Fibroblast of villous mesenchyme (primary cell): ENCODE measurements at regions not wholly inside any gene's neighbourhood (a gene's known extent, or its start where the extent isn't known, plus 50 kb on each side); places are given as distances from the start of the nearest gene placed in this dataset.
"Not testable (repeated sequence)": the region's sequence is repeated elsewhere in the genome, so short reads cannot be mapped to it uniquely, and the experiment has no call there.

ENCODE experiments used
- DNase-seq: peaks from one replicate; pipeline ENCODE4 v3.0.0-alpha.2; 2010; ENCODE audit warnings: low read depth
- H3K4me3 ChIP-seq: 2 replicates; pipeline ENCODE4 v1.5.1; 2011; ENCODE audit warnings: low read depth, mild to moderate bottlenecking, low read length
- TF ChIP-seq, protein P1 (sequence below): IDR thresholded peaks from 2 replicates; pipeline ENCODE4 v1.5.1; 2012; ENCODE audit warnings: low read depth, mild to moderate bottlenecking, low read length; ENCODE audit not compliant: insufficient read depth

DNA sequence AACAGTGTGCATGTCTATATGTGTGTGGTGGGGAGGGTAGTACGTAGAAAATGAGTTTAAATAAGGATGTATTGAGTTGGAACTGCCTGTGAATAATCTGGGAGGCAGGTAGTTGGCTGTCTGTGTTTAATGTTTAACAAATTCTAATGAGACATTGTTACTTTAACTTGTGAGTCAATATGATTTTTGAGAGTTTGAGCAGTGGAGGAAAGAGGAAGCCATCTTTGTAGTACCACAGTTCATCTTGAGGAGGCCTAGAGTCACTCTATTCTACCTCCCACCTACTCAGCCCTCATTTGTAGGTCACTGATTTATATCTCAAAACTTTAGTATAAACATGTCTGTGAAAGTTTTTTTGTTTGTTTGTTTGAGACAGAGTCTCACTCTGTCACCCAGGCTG, 129.9 kb upstream of the ITGB1 start:
- no peak overlapping the region for H3K4me3 ChIP-seq
- no peak for DNase-seq
- TF ChIP-seq, protein P1, sequence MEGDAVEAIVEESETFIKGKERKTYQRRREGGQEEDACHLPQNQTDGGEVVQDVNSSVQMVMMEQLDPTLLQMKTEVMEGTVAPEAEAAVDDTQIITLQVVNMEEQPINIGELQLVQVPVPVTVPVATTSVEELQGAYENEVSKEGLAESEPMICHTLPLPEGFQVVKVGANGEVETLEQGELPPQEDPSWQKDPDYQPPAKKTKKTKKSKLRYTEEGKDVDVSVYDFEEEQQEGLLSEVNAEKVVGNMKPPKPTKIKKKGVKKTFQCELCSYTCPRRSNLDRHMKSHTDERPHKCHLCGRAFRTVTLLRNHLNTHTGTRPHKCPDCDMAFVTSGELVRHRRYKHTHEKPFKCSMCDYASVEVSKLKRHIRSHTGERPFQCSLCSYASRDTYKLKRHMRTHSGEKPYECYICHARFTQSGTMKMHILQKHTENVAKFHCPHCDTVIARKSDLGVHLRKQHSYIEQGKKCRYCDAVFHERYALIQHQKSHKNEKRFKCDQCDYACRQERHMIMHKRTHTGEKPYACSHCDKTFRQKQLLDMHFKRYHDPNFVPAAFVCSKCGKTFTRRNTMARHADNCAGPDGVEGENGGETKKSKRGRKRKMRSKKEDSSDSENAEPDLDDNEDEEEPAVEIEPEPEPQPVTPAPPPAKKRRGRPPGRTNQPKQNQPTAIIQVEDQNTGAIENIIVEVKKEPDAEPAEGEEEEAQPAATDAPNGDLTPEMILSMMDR, result no peak

DNA sequence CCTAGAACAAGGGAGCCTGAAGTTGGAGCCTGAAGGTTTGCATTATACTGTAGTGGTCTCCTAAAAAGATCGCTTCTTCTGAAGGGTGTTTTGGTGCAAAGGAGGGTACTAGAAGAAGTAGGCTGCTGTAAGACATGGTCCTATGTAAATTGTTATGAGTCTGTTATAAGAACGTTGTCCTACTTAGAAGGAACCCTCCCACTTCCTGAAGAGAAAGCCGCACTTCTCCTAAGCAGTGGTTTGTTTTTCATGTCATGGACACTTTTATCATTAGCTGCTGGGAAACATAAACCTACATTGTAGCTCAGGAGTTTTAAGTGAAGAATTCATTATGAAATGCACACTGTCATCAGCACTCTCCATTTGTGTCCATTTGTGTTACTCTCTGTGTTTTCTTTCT, 129.1 kb upstream of the ITGB1 start:
- TF ChIP-seq, protein P1, result no peak
- no peak overlapping the region for H3K4me3 ChIP-seq
- DNase-seq, result peak; percentile 32

DNA sequence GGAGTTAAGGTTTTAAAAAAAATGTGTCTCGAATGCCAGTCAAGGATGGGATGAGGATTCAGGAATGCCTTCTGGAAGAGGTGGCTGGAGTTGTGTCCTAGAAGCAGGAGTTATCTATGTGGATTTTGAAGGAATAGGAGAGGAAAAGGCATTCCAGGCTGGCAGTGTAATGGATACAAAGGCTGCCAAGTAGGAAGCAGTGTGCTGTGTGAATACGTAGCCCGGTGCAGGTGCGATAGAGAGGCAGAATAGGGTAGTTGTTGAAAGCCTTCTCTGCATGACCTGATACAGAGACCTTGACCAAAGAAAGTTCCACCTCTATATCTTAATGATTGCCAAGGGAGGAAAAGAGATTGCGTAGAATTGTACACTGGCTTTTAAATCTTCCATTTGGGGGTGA, 128.1 kb upstream of the ITGB1 start:
- TF ChIP-seq, protein P1, result no peak
- DNase-seq, result no peak
- no peak overlapping the region for H3K4me3 ChIP-seq

DNA sequence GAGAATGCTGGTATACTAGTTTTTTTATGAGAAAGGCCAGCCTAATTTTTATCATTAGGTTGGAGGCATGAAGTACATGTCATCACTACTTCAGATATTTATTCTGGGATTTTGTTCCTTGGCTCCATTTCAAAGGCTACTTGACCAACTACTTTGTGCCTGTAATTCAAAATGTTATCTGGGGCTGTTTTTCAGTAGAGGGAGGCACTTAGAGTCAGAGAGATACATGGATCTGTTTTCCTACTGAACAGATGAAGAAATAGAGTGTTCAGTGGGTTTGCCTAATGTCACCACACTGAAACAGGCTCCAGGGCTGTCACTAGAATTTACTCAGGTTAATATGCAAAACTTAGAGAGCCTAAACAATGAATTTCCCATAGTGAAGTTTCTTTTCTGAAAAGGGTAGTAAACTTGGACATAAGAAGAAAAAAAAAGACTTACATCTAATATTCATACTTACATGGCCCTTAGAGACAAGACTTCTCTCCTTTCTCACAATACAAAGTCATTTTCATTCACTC, 127.3 kb upstream of the ITGB1 start:
- no peak for DNase-seq
- TF ChIP-seq, protein P1, result no peak
- no peak overlapping the region for H3K4me3 ChIP-seq

DNA sequence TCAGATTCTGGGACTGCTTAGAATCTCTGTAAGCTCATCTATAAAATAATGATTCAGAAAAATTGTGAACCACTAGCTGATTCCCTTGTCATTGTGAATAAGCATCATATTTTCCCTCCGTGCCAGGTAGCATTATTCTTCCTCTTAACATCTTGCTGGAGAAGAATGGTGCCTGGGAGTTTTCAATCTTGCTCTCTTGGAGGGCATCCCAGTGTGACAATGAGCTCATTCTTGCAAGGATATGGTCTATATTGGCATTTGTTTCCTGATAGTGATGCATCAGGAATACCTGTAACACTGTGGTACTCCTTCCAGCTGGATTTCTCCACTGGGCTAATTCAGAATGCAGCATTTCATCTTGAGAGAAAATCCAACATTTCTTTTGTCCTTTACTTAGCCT, 126.4 kb upstream of the ITGB1 start:
- TF ChIP-seq, protein P1, result no peak
- DNase-seq, result no peak
- no peak overlapping the region for H3K4me3 ChIP-seq

DNA sequence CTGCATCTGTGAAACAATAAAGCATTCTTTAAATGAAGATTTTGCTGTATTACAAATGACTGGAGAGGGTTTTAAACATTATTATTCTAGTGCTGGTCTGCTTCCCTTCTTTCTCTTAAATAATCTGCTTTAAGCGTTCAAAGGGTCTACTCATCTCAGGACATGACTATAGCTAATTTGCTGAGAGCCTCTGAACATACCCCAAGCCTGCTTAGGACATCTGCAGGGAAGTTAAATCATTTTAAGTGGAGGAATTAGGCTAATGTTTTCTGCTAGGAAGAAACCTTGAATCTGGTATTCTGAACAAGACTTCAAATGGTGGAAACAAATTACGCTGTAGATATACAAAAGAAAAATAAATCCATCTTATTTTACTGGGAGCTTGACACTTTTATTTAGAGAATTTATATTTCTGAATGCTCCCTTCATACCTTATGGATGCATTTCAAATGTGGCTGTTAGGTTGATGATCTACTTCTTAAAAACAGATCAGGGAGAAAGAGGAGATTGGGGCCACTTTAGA, 124.4 kb upstream of the ITGB1 start:
- TF ChIP-seq, protein P1, result no peak
- H3K4me3 ChIP-seq, result no peak overlapping the region
- DNase-seq, result no peak

DNA sequence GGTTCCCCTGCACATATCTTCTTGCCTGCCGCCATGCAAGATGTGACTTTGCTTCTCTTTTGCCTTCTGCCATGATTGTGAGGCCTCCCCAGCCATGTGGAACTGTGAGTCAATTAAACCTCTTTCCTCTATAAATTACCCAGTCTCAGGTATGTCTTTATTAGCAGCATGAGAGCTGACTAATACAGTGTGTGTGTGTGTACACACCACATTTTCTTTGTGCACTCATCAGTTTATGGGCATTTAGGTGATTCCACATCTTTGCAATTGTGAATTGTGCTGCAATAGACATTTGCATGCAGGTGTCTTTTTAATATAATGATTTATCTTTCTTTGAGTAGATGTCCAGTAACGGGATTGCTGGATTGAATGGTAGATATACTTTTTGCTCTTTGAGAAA, 122.4 kb upstream of the ITGB1 start:
- H3K4me3 ChIP-seq, DNase-seq: not testable (repeated sequence)
